ENCODE measurements at regions not wholly inside any gene's neighbourhood (a gene's known extent, or its start where the extent isn't known, plus 50 kb on each side); places are given as distances from the start of the nearest gene placed in this dataset.

DNA sequence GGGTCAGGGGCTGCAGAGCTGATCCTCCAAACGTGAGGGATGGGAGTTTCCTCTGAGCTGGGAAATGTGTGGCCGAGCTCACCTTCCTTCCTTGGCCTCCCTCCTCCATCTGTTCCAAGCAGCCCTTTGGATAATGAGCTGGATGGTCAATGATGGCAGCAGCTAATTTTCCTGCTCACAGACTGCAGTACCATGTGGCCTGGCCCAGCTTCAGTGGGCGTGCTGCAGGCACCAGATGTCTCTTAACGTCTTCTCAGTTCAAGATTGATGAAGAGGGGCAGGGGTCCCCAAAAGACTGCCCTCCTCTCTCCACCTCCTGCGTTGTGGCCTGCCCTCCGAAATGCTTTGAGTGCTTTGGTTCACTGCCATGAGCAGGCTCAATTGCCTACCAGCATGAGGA lies 86.0 kb downstream of the UBIAD1 start:
- no peak for ATAC-seq

DNA sequence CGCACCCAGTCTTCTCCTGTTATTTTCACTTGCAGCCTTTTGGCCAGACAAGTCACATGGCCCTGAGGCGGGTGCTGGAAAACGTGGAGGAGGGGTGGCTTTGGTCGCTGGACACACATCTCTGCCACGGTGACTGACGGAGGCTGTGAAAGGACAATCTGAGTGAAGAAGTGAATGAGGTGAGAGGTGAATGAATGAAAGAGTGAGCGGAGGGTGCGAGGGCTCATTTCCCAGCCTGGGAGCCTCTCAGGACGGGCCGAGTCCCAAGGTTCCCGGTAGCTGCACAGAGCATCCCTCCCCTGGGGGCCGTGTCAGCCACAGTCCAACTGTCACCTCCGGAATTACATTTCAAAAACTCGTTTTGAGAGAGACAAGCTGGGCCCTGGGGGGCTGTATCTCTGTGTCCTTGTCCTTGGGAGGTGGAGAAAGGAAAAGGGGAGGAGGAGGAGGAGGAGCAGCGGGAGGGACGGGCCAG lies 89.6 kb downstream of the UBIAD1 start:
- no peak for DNase-seq
- Mint-ChIP-seq H3K4me3 (peak overlapping the region; percentile 35), H3K36me3 (ENCODE audit: insufficient read depth) (no peaks in the 10 kb centered on the region), H3K27me3 (ENCODE audit: low read depth) (peaks cover 12% of the 10 kb centered on the region), H3K4me1 (ENCODE audit: low read depth) (no peaks in the 10 kb centered on the region), H3K9me3 (no peaks in the 10 kb centered on the region)
- ATAC-seq: no peak

More for the DNA sequence above, 86.0 kb downstream of the UBIAD1 start:
- H3K27me3 Mint-ChIP-seq (ENCODE audit: low read depth): peaks cover 25% of the 10 kb centered on the region
- H3K9me3 Mint-ChIP-seq: no peaks in the 10 kb centered on the region
- DNase-seq: no peak
- H3K4me3 Mint-ChIP-seq: no peak overlapping the region
- no peaks in the 10 kb centered on the region for H3K36me3 Mint-ChIP-seq (ENCODE audit: insufficient read depth)
- H3K4me1 Mint-ChIP-seq (ENCODE audit: low read depth): peaks cover 7% of the 10 kb centered on the region

DNA sequence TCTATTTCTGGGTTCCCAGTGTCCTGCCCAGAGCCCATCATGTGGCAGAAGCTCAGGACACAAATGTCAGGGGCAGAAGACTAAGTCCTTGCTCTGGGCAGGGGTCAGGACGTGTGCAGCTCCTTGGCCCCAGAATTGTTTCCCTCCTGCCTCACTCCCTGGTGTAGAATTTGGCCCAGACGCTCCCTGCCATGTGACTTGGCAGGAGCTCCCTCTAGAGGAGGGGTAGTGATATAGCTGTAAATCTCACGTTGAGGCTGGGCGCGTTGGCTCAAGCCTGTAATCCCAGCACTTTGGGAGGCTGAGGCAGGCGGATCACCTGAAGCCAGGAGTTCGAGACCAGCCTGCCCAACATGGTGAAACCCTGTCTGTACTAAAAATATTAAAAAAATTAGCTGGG lies 91.2 kb downstream of the UBIAD1 start:
- no peak for ATAC-seq
- no peaks in the 10 kb centered on the region for H3K36me3 Mint-ChIP-seq (ENCODE audit: insufficient read depth)
- no peaks in the 10 kb centered on the region for H3K9me3 Mint-ChIP-seq
- H3K27me3 Mint-ChIP-seq (ENCODE audit: low read depth): peaks cover under 1% of the 10 kb centered on the region
- no peaks in the 10 kb centered on the region for H3K4me1 Mint-ChIP-seq (ENCODE audit: low read depth)
- DNase-seq: no peak
- H3K4me3 Mint-ChIP-seq: no peak overlapping the region

DNA sequence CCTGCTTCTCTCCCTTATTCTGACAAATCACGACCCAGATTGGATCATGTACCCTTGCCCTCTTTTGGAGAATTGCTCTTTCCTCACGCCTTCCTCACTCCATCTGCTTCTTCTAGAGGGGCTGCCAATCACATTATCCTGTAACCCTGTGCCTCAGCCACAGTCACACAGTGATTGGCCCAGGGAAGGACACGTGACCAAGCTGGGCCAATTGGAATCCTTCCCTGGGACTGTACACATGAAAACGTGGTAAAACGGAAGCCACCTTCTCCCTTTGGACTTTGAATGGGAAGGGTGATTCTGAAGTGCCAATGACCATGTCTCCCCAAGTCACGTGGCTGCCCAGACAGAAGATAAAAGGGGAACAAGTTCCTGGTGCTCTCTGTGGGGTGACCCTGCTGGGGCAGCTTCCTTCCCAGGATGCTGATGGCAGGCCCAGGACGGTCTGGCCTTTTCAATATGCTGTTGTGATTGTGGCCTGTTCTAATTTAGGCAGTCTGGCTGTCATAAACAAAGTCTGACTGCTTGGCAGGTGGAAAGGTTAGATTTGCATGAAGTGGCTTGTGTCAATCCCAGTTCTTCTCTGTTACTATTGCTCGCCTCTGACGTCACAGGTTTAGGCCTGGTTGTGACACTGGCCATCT lies 92.9 kb downstream of the UBIAD1 start:
- no peak overlapping the region for H3K4me3 Mint-ChIP-seq
- ATAC-seq (no peak), DNase-seq (no peak)
- no peaks in the 10 kb centered on the region for H3K27me3 Mint-ChIP-seq (ENCODE audit: low read depth)
- no peaks in the 10 kb centered on the region for H3K9me3 Mint-ChIP-seq
- H3K4me1 Mint-ChIP-seq (ENCODE audit: low read depth): no peaks in the 10 kb centered on the region
- no peaks in the 10 kb centered on the region for H3K36me3 Mint-ChIP-seq (ENCODE audit: insufficient read depth)

DNA sequence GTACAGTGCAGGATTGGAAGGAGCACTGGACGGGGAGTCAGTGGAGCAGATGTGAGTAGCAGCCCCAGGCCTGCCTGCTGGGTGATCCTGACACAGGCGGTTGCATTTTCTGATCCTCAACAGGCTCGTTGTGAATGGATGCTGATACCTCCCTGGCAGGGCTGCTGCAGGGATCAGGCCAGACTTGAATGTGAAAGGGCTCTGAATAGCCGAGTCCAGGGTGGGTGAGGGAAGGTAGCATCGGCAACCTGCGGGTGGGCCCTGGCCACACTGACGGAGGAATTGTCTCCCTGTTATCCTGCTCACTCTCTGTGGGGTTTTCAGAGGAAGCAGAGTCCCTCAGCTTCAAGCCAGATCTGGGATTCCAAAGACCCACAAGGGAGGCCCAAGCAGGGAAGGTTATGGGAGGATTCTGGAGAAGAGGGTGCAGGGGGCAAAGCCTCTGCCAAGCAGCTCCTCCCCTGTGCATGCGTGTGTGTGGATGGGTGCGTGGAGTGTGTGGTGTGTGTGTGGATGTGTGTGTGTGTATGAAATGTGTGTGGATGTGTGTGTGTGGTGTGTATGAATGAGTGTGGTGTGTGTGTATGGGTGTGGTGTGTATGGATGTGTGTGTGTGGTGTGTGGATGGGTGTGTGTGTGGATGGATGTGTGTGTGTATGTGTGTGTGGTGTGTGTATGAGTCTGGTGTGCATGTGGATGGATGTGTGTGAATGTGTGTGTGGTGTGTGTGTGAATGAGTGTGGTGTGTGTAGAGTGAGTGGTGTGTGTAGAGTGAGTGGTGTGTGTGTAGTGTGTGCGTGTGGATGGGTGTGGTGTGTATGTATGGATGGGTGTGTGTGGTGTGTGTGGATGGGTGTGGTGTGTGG lies 100.3 kb downstream of the UBIAD1 start:
- no peaks in the 10 kb centered on the region for H3K27me3 Mint-ChIP-seq (ENCODE audit: low read depth)
- no peaks in the 10 kb centered on the region for H3K36me3 Mint-ChIP-seq (ENCODE audit: insufficient read depth)
- ATAC-seq: no peak
- H3K4me3 Mint-ChIP-seq: no peak overlapping the region
- no peaks in the 10 kb centered on the region for H3K9me3 Mint-ChIP-seq
- peaks cover 6% of the 10 kb centered on the region for H3K4me1 Mint-ChIP-seq (ENCODE audit: low read depth)
- DNase-seq: no peak

DNA sequence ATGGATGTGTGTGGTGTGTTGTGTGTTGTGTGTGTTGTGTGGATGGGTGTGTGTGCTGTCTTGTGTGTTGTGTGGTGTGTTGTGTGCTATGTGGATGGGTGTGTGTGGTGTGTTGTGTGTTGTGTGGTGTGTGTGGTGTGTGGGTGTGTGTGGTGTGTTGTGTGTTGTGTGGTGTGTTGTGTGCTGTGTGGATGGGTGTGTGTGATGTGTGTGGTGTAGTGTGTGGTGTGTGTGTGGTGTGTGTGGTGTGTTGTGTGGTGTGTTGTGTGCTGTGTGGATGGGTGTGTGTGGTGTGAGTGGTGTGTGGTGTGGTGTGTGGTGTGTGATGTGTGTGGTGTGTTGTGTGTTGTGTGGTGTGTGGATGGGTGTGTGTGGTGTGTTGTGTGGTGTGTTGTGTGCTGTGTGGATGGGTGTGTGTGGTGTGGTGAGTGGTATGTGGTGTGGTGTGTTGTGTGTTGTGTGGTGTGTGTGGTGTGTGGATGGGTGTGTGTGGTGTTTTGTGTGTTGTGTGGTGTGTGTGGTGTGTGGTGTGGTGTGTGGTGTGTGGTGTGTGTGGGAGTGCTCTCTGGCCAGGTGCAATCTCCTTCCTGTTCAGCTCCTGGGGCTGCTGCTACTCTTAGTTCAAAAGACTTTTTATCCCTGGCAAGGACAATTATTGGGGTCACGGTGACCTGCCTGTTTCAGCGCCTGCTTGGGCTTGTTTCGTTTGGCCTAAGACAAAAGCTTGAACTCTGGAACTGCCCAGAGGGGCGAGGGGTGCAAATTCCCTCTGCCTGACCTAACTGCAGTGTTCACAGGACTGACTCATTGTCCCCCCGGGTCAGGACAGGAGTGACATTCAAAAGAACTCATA lies 101.1 kb downstream of the UBIAD1 start:
- Mint-ChIP-seq H3K4me1 (ENCODE audit: low read depth) (peaks cover 6% of the 10 kb centered on the region), H3K9me3 (no peaks in the 10 kb centered on the region), H3K36me3 (ENCODE audit: insufficient read depth) (no peaks in the 10 kb centered on the region), H3K27me3 (ENCODE audit: low read depth) (no peaks in the 10 kb centered on the region), H3K4me3 (no peak overlapping the region)
- DNase-seq (no peak), ATAC-seq (no peak)

DNA sequence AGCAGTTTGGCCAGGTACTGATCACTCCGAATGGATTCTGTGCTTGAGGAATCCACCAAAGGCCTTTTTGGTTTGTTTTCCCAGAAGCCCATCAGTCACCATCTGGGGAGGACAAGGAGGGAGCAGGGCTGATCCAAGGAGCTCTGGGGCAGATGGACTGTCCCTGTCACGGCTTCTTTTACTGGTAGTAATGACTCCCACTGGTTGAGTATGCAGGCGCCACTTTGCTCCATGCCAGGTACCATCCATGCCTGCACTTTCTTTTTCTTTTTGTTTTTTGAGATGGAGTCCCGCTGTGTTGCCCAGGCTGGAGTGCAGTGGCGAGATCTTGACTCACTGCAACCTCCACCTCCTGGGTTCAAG lies 101.7 kb downstream of the UBIAD1 start:
- Mint-ChIP-seq H3K36me3 (ENCODE audit: insufficient read depth) (no peaks in the 10 kb centered on the region), H3K9me3 (no peaks in the 10 kb centered on the region), H3K4me3 (no peak overlapping the region), H3K4me1 (ENCODE audit: low read depth) (peaks cover 6% of the 10 kb centered on the region), H3K27me3 (ENCODE audit: low read depth) (no peaks in the 10 kb centered on the region)
- DNase-seq (no peak), ATAC-seq (no peak)

DNA sequence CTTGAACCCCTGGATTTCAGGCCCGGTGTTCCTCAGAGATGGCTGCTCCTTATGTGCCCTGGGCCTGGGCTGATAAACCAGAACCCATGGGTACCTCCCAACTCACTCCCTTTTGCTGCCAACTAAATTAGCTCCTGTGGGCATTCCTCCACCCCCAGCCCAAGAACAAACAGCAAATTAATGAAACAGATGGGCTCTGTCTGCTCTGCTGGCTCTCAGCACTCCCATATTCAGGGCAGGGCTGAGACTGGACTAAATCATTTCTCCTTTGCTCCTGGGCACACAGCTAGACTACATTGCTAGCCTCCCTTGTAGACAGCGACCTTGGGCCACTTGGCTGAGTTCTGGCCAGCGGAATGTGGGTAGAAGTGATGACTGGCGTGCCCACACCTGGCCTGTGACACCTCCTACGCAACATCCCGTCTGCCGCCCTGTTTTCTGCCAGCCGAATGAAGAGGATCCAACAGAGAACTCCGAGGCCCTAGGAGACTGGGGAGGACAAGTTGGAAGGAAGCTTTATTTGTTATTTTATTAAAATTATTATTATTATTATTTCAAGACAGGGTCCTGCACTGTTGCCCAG lies 101.9 kb upstream of the DISP3 start:
- H3K36me3 Mint-ChIP-seq (ENCODE audit: insufficient read depth): no peaks in the 10 kb centered on the region
- peaks cover 6% of the 10 kb centered on the region for H3K4me1 Mint-ChIP-seq (ENCODE audit: low read depth)
- no peaks in the 10 kb centered on the region for H3K27me3 Mint-ChIP-seq (ENCODE audit: low read depth)
- ATAC-seq (no peak), DNase-seq (no peak)
- H3K9me3 Mint-ChIP-seq: no peaks in the 10 kb centered on the region
- H3K4me3 Mint-ChIP-seq: no peak overlapping the region

DNA sequence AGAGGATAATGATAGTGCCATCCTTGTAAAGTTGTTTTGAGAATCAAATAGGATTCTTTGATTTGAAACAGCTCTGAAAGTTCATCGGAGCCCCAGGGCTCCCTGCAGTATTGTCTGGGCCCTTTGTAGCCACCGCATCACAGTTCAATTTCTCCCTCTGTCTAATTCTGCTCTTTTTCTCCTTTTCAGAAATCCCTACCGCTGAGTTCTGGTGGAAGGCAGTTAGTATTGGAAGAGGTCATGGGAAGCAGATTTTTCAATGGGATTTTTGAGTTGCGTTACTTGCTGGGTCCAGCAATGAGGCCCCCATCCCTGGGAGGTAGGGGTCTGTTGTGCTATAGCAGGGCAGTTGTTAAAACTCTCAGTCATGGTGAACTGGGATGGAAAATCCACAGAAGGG lies 101.0 kb upstream of the DISP3 start:
- no peak for DNase-seq
- Mint-ChIP-seq H3K4me1 (ENCODE audit: low read depth) (peaks cover 11% of the 10 kb centered on the region), H3K27me3 (ENCODE audit: low read depth) (no peaks in the 10 kb centered on the region), H3K9me3 (no peaks in the 10 kb centered on the region), H3K36me3 (ENCODE audit: insufficient read depth) (no peaks in the 10 kb centered on the region), H3K4me3 (no peak overlapping the region)
- no peak for ATAC-seq

DNA sequence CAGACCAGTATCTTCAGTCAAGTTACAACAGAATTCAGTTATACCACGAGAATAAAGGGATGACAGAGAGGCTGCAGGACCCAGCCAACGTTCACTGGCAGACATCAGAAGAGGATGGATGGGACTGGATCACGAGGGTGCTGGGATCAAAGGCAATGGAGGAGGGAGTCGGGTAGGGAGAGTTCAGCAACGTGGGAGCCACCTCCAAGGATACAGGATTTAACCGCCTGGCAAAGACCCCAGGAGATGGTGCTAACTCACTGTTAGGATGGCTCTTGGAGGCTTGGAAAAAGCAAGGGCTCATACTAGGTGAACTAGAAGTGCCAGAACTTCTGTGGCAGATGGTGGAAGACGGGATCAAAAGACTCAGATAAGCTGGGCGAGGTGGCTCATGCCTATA lies 99.1 kb upstream of the DISP3 start:
- H3K36me3 Mint-ChIP-seq (ENCODE audit: insufficient read depth): no peaks in the 10 kb centered on the region
- no peak overlapping the region for H3K4me3 Mint-ChIP-seq
- DNase-seq: no peak
- H3K9me3 Mint-ChIP-seq: no peaks in the 10 kb centered on the region
- no peak for ATAC-seq
- H3K4me1 Mint-ChIP-seq (ENCODE audit: low read depth): peaks cover 27% of the 10 kb centered on the region
- no peaks in the 10 kb centered on the region for H3K27me3 Mint-ChIP-seq (ENCODE audit: low read depth)

DNA sequence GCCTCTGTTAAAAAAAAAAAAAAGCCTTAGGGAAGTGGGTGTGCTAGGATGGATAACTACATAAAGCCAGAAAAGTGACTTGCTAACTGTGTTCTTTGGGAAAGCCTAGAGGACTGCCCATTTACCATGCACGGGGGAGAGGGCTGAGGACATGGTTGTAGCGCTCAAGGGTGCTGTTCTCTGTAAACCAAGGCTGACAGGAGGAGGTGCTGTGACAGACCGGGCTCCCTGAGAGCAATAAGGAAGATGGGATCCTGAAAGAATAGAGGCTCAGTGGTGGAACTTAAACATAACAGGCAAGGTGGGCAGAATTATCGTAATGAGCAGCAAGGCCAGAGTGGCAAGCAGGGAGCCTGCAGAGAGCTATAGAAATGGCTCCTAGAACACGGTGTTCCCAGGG lies 98.5 kb upstream of the DISP3 start:
- ATAC-seq: no peak
- H3K27me3 Mint-ChIP-seq (ENCODE audit: low read depth): no peaks in the 10 kb centered on the region
- no peaks in the 10 kb centered on the region for H3K9me3 Mint-ChIP-seq
- no peak overlapping the region for H3K4me3 Mint-ChIP-seq
- no peak for DNase-seq
- no peaks in the 10 kb centered on the region for H3K36me3 Mint-ChIP-seq (ENCODE audit: insufficient read depth)
- peaks cover 26% of the 10 kb centered on the region for H3K4me1 Mint-ChIP-seq (ENCODE audit: low read depth)

DNA sequence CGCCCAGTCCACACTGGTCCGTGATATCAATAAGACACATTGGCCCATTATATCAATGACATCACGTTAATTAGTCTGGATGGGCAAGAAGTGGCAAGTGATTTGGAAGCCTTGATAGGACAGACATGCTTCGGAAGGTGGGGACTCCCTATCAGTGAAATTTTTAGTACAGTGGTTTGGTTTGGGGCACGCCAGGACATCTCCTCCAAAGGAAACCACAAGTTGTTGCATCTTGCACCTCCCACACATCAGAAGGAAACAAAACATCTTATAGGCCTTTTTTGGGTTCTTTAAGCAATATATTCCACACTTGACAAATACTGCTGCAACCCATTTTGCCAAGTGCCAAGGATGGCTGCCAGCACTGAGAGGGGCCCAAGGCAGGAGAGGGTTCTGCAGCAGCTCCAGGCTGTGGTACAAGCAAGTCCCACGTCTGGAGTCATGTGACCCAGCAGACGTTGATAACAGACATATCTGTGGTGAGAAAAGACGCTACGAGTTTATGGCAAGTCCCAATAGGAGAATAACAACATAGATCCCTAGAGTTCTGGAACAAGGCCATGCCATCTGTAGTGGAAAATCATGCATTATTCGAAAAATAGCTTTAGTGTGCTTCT lies 95.3 kb upstream of the DISP3 start:
- Mint-ChIP-seq H3K9me3 (no peaks in the 10 kb centered on the region), H3K27me3 (ENCODE audit: low read depth) (no peaks in the 10 kb centered on the region), H3K36me3 (ENCODE audit: insufficient read depth) (no peaks in the 10 kb centered on the region), H3K4me3 (peak overlapping the region; percentile 4), H3K4me1 (ENCODE audit: low read depth) (peaks cover 23% of the 10 kb centered on the region)
- ATAC-seq: peak; percentile 24 to 25
- no peak for DNase-seq

DNA sequence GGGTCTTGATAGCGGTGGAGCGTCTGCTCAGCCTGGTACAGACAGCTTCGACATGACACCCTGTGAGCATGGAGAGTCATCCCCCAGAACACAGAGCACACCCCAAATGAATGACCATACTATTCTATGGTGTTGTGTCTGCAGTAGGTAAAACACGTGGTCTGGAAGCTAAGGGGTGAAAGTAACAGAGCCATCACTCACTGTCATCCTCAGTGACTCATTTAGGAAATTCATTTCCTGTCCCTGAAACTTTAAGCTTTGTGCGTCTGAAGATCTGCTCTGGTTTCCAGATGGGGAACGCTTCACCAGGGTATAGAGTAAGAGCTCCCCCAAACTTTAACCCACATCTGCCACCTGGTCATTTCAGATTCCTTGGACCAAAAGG lies 94.8 kb upstream of the DISP3 start:
- Mint-ChIP-seq H3K27me3 (ENCODE audit: low read depth) (no peaks in the 10 kb centered on the region), H3K4me1 (ENCODE audit: low read depth) (peaks cover 23% of the 10 kb centered on the region), H3K4me3 (no peak overlapping the region), H3K36me3 (ENCODE audit: insufficient read depth) (no peaks in the 10 kb centered on the region), H3K9me3 (no peaks in the 10 kb centered on the region)
- ATAC-seq: peak; percentile 92 to 93
- DNase-seq: no peak

DNA sequence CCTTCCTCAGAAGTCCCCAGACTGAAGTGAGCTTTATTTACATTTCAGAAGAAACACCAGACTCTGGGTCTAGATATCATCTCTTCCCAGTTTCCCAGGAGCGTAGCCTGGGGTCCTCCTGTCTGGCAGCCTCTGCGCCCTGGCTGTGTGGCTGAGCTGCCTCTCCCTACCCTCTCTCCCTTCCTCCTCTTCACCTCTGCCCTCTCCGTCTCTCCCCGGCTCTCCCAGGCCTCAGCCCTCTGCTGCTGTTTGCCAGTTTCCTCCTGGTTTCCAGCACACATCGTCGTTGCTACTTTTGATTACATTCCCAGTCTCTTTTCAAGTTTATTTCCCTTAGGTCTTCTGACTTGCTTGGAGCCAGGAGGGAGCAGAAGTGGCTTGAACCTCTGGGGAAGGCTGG lies 91.1 kb upstream of the DISP3 start:
- no peak overlapping the region for H3K4me3 Mint-ChIP-seq
- H3K4me1 Mint-ChIP-seq (ENCODE audit: low read depth): peaks cover 23% of the 10 kb centered on the region
- no peaks in the 10 kb centered on the region for H3K27me3 Mint-ChIP-seq (ENCODE audit: low read depth)
- DNase-seq (no peak), ATAC-seq (no peak)
- H3K9me3 Mint-ChIP-seq: no peaks in the 10 kb centered on the region
- H3K36me3 Mint-ChIP-seq (ENCODE audit: insufficient read depth): no peaks in the 10 kb centered on the region
